GM20431 (cell line): ENCODE measurements at regions not wholly inside any gene's neighbourhood (a gene's known extent, or its start where the extent isn't known, plus 50 kb on each side); places are given as distances from the start of the nearest gene placed in this dataset.

Source experiments
- in situ Hi-C: fragments of 300-500 bp; cut with MseI, MboI; formaldehyde crosslinking; loops from one replicate; pipeline ENCODE4 v1.15.0; 2020; ENCODE audit warnings: low sequenced_read_pairs; ENCODE audit not compliant: unreplicated experiment

GRCh38 chr5:174189654-174190541 is 144.4 kb downstream of the NSG2 start:
- in situ Hi-C loops = no loop called here

- in situ Hi-C loops = no loop called here
Measured at GRCh38 chr5:174191076-174191475, 145.6 kb downstream of the NSG2 start.

DNA sequence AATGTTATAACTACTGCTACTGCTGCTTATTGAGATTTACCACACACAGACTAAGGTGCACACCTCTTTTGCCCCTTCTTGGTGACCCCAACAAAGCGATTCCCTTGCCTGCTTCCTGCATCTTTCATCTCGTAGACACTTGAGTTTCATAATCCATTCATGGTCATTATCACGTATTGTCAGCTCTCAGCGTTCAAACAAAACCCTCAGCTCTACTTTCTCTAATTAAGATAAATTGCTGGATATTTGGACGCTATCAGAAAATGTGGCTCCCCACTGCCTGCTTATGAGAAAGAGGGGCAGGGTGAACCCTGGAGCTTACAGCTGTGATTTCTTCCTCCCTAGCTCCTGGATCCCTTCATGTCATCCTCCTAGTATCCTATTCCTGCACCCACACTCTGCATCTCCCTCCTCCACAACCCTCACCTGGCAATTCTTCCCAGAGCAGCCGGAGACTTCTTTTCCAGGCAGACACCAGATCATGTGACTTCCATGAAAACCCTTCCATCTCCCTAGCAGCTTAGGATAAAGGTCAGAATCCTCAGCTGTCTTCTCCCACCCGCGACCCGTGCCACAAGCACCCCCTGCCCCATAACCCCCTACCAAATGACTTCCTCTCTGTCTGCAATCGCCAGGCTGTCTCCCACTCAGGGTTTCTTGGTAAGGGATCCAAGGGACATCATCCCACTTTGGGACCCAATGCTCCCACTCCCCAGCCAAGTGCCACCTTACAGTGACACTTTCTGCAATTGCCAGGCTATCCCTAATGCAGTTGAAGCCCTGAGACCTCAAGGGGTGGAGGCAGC is 146.5 kb downstream of the NSG2 start:
- in situ Hi-C loops = no loop called here

- in situ Hi-C loops = no loop called here
Measured at GRCh38 chr5:174192901-174193300, 147.4 kb downstream of the NSG2 start.

- in situ Hi-C loops = no loop called here
Measured at GRCh38 chr5:174195517-174195916, 150.0 kb downstream of the NSG2 start.

- in situ Hi-C loops = no loop called here
Measured at GRCh38 chr5:174197929-174198328, 152.4 kb downstream of the NSG2 start.

- in situ Hi-C loops = no loop called here
Measured at GRCh38 chr5:174198541-174198940, 153.0 kb downstream of the NSG2 start.

DNA sequence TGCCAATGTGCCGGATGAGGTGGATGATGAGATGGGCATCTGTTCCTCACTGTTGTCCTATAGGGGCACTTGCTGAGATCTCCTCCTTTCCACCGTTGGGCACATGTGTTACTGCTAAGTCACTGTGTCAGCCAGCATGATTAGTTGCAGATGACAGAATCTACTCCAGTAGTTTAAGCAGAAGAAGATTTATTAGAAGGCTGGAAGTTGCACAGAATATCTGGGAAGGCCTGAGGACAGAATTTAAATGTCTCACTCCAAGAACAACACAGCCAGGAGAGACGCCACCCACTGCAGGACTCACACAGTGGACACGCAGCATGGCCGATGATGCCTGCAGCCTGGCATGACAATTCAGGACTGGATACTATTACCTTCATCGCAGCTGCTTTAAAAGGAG is 157.5 kb downstream of the NSG2 start:
- in situ Hi-C loops = no loop called here

DNA sequence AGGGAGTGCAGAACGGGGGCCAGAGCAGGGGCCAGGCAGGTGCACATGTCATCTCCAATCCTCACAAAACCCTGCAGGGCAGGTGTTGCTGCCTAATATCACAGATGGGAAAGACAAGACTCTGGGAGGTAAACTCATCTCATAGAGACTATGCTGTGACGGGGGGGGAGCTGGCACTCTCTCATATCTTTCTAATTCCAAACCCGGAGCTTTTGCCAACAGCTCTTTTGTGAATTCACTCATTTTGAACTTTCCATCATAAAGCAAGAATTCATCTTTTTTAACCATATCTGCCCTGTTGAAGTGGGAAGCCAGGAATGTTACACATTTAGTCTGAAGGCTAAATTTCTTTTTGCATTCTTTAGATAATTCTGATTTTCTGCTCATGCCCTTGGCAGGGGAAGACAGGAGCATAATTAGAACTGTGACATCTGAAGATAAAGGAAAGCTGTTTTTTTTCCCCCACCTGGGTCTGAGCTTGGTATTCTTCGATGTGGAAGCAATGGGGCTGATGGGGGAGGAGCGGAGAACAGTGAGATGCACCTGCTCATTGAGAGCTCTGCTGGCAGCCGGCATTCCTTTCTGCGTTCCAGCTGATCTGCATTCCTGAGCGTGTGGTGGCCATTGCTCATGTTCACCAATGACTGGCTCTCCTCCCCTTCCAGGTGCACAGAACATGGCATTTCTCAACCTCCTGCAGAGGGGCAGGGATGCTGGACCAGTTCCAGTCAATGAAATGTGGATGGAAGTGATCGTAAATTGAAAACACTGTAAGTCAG is 159.2 kb downstream of the NSG2 start:
- in situ Hi-C loops = no loop called here

GRCh38 chr5:174205939-174206338 is 160.4 kb downstream of the NSG2 start:
- in situ Hi-C loops = no loop called here

DNA sequence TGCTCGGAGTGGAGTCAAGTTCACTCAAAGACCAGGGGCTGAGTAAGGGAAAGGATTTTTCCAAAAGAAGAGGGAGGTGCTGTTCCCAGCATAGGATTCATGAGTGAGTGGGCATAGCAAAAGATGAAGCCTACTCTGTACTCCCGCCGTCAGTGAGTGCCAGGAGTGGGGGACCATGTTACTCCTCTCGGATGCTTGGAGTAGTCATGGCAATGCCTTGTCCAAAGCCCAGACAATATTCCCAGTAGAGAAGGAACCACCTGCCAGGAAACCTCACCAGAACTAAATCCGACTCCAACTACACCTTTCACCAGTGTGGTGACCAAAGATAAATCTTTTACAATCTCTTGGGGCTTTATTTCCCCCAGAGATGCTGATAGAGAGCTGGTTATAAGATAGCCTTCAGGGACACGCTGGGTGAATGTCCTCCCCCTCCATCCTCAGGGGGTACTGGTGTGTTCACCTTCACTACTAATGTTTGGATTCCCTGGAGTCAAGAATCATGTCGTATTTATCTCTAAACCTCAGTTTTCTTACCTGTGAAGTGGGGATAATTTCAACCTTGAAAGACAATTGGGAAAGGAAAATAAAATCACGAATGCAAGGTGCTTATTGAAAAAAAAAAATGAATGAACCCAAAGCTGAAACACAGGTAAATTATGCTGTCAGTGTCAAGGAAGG is 165.2 kb downstream of the NSG2 start:
- in situ Hi-C loops = no loop called here

DNA sequence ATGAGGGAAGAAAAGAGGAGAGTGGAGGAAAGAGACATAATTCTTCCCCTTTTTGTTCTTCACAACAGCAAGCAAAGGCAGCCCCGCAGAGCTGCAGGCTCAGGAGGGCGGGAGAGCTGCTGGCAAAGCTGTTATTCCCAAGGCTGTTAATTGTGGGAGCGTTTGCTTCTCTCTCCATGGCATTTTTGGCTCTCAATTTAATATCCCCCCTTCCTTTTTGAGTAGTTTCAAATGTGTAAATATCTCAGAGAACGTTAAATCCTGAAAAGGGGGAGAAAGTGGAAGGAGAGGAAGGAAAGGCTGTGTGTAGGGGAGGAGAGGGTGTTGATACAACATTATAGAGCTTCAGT is 165.7 kb downstream of the NSG2 start:
- in situ Hi-C loops = no loop called here

DNA sequence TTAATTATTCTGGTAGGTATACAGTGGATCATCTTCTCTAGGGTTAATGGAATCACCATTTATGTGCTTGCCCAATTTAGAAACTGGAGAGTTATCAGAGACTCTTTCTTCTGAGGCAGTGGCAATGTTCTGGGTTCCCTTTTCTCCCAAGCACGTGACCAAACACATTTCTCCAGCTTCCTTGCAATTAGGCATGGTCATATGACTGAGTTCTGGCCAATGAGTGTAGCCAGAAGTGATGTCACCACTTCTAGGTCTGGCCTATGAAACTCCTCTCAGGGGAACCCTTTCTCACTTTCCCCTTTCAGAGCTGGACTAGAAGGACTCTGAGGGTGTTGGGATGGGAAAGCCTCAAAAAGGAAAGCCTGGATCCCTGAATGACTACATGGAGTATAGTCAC is 172.0 kb downstream of the NSG2 start:
- in situ Hi-C loops = no loop called here

DNA sequence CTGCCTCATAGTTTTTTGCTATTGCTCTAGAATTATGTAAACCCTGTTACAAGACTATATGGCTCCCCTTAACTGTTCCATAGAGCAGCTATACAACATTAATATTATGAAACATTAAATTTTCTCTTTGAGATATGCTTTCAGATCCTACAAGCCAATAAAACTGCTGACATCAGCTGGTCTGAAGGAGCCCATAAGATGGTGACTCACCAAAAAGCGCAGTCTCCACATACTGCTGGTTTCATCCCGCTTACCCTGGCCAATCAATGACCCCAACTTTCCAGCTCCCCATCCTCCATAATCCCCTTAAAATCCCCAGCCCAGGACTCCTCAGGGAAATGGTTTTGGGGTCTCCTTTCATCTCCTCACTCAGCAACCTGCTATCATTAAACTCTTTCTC is 172.7 kb downstream of the NSG2 start:
- in situ Hi-C loops = no loop called here

GRCh38 chr5:174220417-174220816 is 174.9 kb downstream of the NSG2 start:
- in situ Hi-C loops = no loop called here

- in situ Hi-C loops = no loop called here
Measured at GRCh38 chr5:174221436-174221835, 175.9 kb downstream of the NSG2 start.

- in situ Hi-C loops = no loop called here
Measured at GRCh38 chr5:174221946-174222345, 176.4 kb downstream of the NSG2 start.

DNA sequence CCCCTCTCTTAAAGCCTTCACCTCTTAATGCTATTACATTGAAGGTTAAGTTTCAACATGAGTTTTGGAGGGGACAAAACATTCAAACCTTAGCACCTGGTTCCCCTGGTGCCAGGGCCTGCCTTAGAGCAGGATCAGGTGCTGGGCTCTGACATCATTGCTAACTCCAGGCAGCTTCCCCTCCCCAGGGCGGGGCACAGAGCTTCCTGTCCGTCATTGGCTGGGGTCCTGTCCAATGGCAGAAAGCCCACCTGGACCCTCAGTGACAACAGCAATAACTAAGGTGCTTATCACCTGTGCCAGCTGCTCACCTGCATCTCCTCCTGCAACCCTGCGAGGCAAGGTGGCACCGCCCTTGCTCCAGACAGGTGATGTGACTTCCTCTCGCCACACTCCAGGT is 177.4 kb downstream of the NSG2 start:
- in situ Hi-C loops = no loop called here

DNA sequence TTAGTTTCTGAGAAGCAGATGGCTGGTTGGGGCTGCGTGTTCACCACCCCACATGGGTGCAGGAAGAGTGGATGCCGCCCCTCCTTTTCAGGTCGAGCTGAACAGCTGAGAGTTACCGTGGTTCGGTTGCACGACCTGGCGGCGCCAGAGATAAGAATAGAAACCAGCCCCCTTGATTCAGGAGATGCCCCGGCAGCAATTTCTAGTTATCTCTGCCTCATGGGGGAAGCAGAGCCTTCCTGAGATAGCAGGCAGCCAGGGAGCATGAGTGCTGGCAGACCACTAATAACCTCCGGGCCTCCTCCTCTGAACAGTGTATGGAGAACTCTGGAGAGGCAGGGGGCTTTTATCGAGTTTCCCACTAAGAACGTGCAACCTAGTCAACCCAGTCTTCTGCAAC is 177.8 kb downstream of the NSG2 start:
- in situ Hi-C loops = no loop called here

GRCh38 chr5:174229068-174229467 is 183.6 kb downstream of the NSG2 start:
- in situ Hi-C loops = no loop called here
